ENCODE measurements at regions not wholly inside any gene's neighbourhood (a gene's known extent, or its start where the extent isn't known, plus 50 kb on each side); places are given as distances from the start of the nearest gene placed in this dataset.

DNA sequence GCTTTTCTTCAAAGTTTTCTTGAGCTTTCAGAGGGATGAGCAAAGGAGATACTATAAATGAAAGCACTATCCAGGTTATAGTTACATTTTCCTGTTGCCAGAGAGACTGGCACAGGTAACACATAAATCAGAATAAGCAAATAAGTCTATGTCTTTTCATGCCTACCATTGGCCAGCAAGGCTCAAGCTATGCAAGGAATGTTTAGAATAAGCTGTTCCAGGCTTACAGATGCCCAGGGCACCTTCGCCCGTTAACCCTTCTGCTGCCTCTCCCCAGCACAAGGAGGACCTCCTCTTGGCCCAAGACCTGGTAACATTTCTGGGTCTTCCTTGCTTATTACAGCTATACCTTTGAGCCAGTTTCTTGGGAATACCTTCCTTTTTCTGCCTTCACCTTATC, 233.7 kb upstream of the MEIS1 start:
- no peak for TF ChIP-seq YY1 (IDR thresholded peaks at IDR 0.05; ENCODE audit: low read depth)
- peak; percentile 97 for TF ChIP-seq TEAD4 (IDR thresholded peaks at IDR 0.05)
- TF ChIP-seq USF1 (IDR thresholded peaks at IDR 0.05): no peak
- TF ChIP-seq TCF12 (IDR thresholded peaks at IDR 0.05; ENCODE audit: low read depth): no peak
- no peak for TF ChIP-seq FOXM1 (IDR thresholded peaks at IDR 0.05; ENCODE audit: borderline replicate concordance, low read depth)
- TF ChIP-seq CEBPB (IDR thresholded peaks at IDR 0.05): no peak
- TF ChIP-seq EP300 (IDR thresholded peaks at IDR 0.05; ENCODE audit: borderline replicate concordance): no peak
- no peak for TF ChIP-seq TAF1 (IDR thresholded peaks at IDR 0.05; ENCODE audit: low read depth)
- TF ChIP-seq CREB1 (IDR thresholded peaks at IDR 0.05; ENCODE audit: low read depth): no peak
- no peak for TF ChIP-seq ZBTB7A (IDR thresholded peaks at IDR 0.05; ENCODE audit: low read depth)
- no peak for TF ChIP-seq REST (IDR thresholded peaks at IDR 0.05; ENCODE audit: low read depth)
- TF ChIP-seq EGR1 (IDR thresholded peaks at IDR 0.05): no peak
